WTC11 (cell line): ENCODE measurements at regions not wholly inside any gene's neighbourhood (a gene's known extent, or its start where the extent isn't known, plus 50 kb on each side); places are given as distances from the start of the nearest gene placed in this dataset.

Experiments
- CTCF ChIP-seq: fragments of 200-600 bp; IDR thresholded peaks from 2 replicates; pipeline ENCODE4 v1.8.0; 2022; ENCODE audit warnings: antibody characterized with exemption
- FOXP4 ChIP-seq: sonication (generic); formaldehyde crosslinking; IDR thresholded peaks from 2 replicates; pipeline ENCODE4 v1.8.0; 2022; ENCODE audit warnings: mild to moderate bottlenecking, missing genetic modification reagents

- TF ChIP-seq FOXP4 (CRISPR knock-in tag) (no peak), CTCF (no peak)
Measured at GRCh38 chr20:60395991-60396390, 437.8 kb downstream of the CDH26 start.
